GM13977 (cell line): ENCODE measurements at regions not wholly inside any gene's neighbourhood (a gene's known extent, or its start where the extent isn't known, plus 50 kb on each side); places are given as distances from the start of the nearest gene placed in this dataset.

Experiments used
- DNase-seq: peaks from one replicate; pipeline ENCODE4 v3.0.0; 2012; ENCODE audit warnings: low spot score
- CTCF ChIP-seq: IDR thresholded peaks from 2 replicates; pipeline ENCODE4 v1.5.1; 2012; ENCODE audit warnings: mild to moderate bottlenecking, control low read depth; ENCODE audit not compliant: insufficient read depth; ENCODE audit errors: extremely low read depth, missing control alignments
- in situ Hi-C: fragments of 300-500 bp; cut with MboI; formaldehyde crosslinking; loops from one replicate; pipeline ENCODE4 v1.12.0; 2022; ENCODE audit warnings: low sequenced_read_pairs, low pct_unique_long_range_greater_than_20kb, mixed read lengths, inconsistent platforms; ENCODE audit not compliant: unreplicated experiment

- DNase-seq: no peak
- in situ Hi-C loops: no loop called here
- no peak for TF ChIP-seq CTCF
Measured at GRCh38 chr4:111652986-111653385, 492.3 kb upstream of the FAM241A start.

GRCh38 chr4:111662496-111662895 is 482.8 kb upstream of the FAM241A start:
- in situ Hi-C loops: no loop called here
- no peak for DNase-seq
- no peak for TF ChIP-seq CTCF

GRCh38 chr4:111664308-111664945 is 480.8 kb upstream of the FAM241A start:
- no peak for DNase-seq
- in situ Hi-C loops: no loop called here
- TF ChIP-seq CTCF: no peak

GRCh38 chr4:111666826-111667360 is 478.4 kb upstream of the FAM241A start:
- in situ Hi-C loops: no loop called here
- no peak for DNase-seq
- no peak for TF ChIP-seq CTCF

GRCh38 chr4:111671756-111672155 is 473.5 kb upstream of the FAM241A start:
- in situ Hi-C loops: no loop called here

GRCh38 chr4:111675746-111676145 is 469.5 kb upstream of the FAM241A start:
- TF ChIP-seq CTCF: no peak
- DNase-seq: no peak
- in situ Hi-C loops: no loop called here

More at GRCh38 chr4:111671756-111672155, 473.5 kb upstream of the FAM241A start:
- no peak for TF ChIP-seq CTCF
- DNase-seq: no peak

GRCh38 chr4:111676533-111676932 is 468.7 kb upstream of the FAM241A start:
- in situ Hi-C loops: no loop called here
- no peak for TF ChIP-seq CTCF
- no peak for DNase-seq
